ENCODE measurements at regions not wholly inside any gene's neighbourhood (a gene's known extent, or its start where the extent isn't known, plus 50 kb on each side); places are given as distances from the start of the nearest gene placed in this dataset.

DNA sequence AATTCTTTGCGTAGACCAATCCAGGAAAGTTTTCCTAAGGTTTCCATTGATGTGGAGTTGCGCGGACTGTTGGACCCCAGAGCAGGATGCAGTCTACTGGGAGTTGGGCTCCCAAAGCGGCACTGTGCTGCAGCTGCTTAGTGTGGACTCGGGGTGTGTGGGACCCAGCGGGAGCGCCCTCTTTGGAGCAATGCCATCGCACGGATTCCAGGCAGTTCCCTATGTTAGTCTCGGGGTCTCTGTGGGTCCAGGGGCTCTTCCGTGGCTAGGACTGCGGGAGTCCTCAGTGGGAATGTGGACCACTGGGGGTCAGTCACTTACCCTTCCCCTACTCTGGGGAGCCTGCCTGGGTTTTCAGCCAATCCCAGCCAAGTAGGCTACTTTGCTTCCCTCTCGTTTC, 151.7 kb upstream of the OLIG3 start:
- H3K27ac ChIP-seq, result no peak overlapping the region
- no peaks in the 10 kb centered on the region for H3K9me3 ChIP-seq
- no peak for TF ChIP-seq CTCF (IDR thresholded peaks at IDR 0.05)
- DNase-seq (ENCODE audit: low spot score) (no peak), ATAC-seq (ENCODE audit: insufficient number of reproducible peaks, low FRiP score, low read depth) (no peak)
- H3K36me3 ChIP-seq, result no peaks in the 10 kb centered on the region
- no peaks in the 10 kb centered on the region for H3K27me3 ChIP-seq (replicated peaks; ENCODE audit: insufficient read depth)
- H3K4me3 ChIP-seq, result no peak overlapping the region
- no peaks in the 10 kb centered on the region for H3K4me1 ChIP-seq (ENCODE audit: control insufficient read depth in 1 of 2, low read depth in 2 of 2)

DNA sequence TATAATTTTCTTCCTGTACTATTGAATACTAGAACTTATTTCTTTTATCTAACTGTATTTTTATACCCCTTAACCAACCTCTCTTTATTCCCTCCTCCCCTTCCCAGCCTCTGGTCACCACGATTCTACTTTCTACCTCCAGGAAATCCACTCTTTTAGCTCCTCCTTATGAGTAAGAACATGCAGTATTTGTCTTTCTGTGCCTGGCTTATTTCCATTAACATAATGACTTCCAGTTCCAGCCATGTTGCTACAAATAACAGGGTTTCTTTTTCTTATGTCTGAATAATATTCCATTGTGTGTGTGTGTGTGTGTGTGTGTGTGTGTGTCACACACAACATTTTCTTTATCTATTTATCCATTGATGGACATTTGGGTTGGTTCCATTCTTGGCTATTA, 152.3 kb upstream of the OLIG3 start:
- H3K27ac ChIP-seq, result no peak overlapping the region
- H3K4me1 ChIP-seq (ENCODE audit: control insufficient read depth in 1 of 2, low read depth in 2 of 2), result no peaks in the 10 kb centered on the region
- ATAC-seq (ENCODE audit: insufficient number of reproducible peaks, low FRiP score, low read depth) (no peak), DNase-seq (ENCODE audit: low spot score) (no peak)
- H3K9me3 ChIP-seq, result no peaks in the 10 kb centered on the region
- no peaks in the 10 kb centered on the region for H3K36me3 ChIP-seq
- H3K27me3 ChIP-seq (replicated peaks; ENCODE audit: insufficient read depth), result no peaks in the 10 kb centered on the region
- H3K4me3 ChIP-seq, result no peak overlapping the region
- TF ChIP-seq CTCF (IDR thresholded peaks at IDR 0.05), result no peak

DNA sequence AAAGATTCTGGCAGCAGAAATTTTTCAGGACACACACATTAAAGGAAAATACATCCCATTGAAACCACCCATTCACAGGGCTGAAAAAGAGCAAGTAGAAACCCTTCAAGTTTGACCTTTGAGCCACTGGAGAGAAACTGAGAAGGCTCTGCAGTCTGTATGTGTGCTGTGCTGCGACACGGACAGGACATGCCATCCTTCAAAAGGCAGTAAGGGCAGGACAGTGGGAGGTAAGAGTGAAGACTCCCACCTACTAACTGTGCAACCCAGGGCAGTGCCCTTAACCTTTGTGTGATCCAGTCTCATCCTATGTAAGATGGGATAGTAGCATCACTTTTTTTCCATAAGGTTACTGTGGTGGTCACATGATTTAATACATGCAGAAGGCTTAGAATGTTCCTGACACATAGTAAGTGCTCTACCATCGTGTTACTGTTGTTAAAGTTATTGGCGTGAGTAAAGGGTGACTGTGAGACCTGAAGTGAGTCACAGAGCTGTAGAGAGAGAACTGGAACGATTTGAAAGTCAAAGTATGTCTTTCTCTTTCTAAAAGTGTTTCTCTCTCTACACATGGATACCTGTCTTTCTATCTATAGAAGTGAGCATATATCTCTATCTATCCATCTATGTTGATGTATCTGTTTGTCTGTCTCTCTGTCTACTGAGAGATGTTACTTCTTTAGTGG, 153.7 kb upstream of the OLIG3 start:
- H3K27me3 ChIP-seq (replicated peaks; ENCODE audit: insufficient read depth), result no peaks in the 10 kb centered on the region
- H3K4me1 ChIP-seq (ENCODE audit: control insufficient read depth in 1 of 2, low read depth in 2 of 2), result no peaks in the 10 kb centered on the region
- H3K9me3 ChIP-seq, result no peaks in the 10 kb centered on the region
- DNase-seq (ENCODE audit: low spot score) (no peak), ATAC-seq (ENCODE audit: insufficient number of reproducible peaks, low FRiP score, low read depth) (no peak)
- no peak for TF ChIP-seq CTCF (IDR thresholded peaks at IDR 0.05)
- H3K4me3 ChIP-seq, result no peak overlapping the region
- no peaks in the 10 kb centered on the region for H3K36me3 ChIP-seq
- H3K27ac ChIP-seq, result no peak overlapping the region

GRCh38 chr6:137650720-137651119, 156.5 kb upstream of the OLIG3 start:
- Histone ChIP-seq H3K9me3 (peaks cover 14% of the 10 kb centered on the region), H3K36me3 (no peaks in the 10 kb centered on the region), H3K4me3 (no peak overlapping the region), H3K4me1 (ENCODE audit: control insufficient read depth in 1 of 2, low read depth in 2 of 2) (no peaks in the 10 kb centered on the region), H3K27me3 (replicated peaks; ENCODE audit: insufficient read depth) (no peaks in the 10 kb centered on the region), H3K27ac (no peak overlapping the region)
- TF ChIP-seq CTCF (IDR thresholded peaks at IDR 0.05), result no peak
- DNase-seq (ENCODE audit: low spot score) (no peak), ATAC-seq (ENCODE audit: insufficient number of reproducible peaks, low FRiP score, low read depth) (no peak)

DNA sequence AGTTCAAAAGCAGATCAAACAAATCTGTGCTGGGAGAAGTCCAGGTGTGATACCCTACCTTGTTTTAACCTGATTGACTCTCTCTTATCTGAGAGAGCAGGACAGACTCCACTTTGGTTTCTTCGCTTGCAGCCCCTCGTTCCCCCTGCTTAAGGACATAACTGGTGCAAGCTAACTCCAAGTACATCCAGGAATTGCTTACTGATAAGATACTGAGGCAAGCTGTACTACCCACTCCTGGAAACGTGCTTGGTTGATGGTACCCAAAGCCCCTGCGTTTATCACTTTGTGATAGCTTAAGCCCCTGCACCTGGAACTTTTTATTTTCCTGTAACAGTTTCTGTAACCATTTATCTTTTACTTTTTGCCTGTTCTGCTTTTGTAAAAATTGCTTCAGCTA, 157.0 kb upstream of the OLIG3 start:
- no peak for TF ChIP-seq CTCF (IDR thresholded peaks at IDR 0.05)
- DNase-seq (ENCODE audit: low spot score) (no peak), ATAC-seq (ENCODE audit: insufficient number of reproducible peaks, low FRiP score, low read depth) (no peak)
- Histone ChIP-seq H3K27me3 (replicated peaks; ENCODE audit: insufficient read depth) (no peaks in the 10 kb centered on the region), H3K4me3 (no peak overlapping the region), H3K9me3 (peaks cover 14% of the 10 kb centered on the region), H3K36me3 (no peaks in the 10 kb centered on the region), H3K4me1 (ENCODE audit: control insufficient read depth in 1 of 2, low read depth in 2 of 2) (no peaks in the 10 kb centered on the region), H3K27ac (no peak overlapping the region)

Data from thoracic aorta (tissue), 2 donors.